ENCODE measurements at regions not wholly inside any gene's neighbourhood (a gene's known extent, or its start where the extent isn't known, plus 50 kb on each side); places are given as distances from the start of the nearest gene placed in this dataset.

- no peak overlapping the region for H3K4me2 ChIP-seq (ENCODE audit: low read length)
- no peaks in the 10 kb centered on the region for H3K27me3 ChIP-seq (ENCODE audit: control insufficient read depth, insufficient read depth, low read length)
- no peaks in the 10 kb centered on the region for H3K4me1 ChIP-seq
- no peak overlapping the region for H2AFZ ChIP-seq
- no peaks in the 10 kb centered on the region for H3K79me2 ChIP-seq
- no peaks in the 10 kb centered on the region for H3K9me3 ChIP-seq (ENCODE audit: control insufficient read depth, low read length)
- H3K27ac ChIP-seq, result no peak overlapping the region
- H3K36me3 ChIP-seq (ENCODE audit: control insufficient read depth, insufficient read depth, low read length), result no peaks in the 10 kb centered on the region
- H3K9ac ChIP-seq, result no peak overlapping the region
- no peak overlapping the region for H3K4me3 ChIP-seq (ENCODE audit: low read depth, low read length)
- no peak for TF ChIP-seq CTCF (IDR thresholded peaks at IDR 0.05)
These were observed 81.7 kb upstream of the FOXP4 start for GRCh38 chr6:41464481-41464880.

GRCh38 chr6:41466437-41466990 is 79.7 kb upstream of the FOXP4 start:
- Histone ChIP-seq H3K4me2 (ENCODE audit: low read length) (no peak overlapping the region), H3K9me3 (ENCODE audit: control insufficient read depth, low read length) (no peaks in the 10 kb centered on the region), H3K79me2 (no peaks in the 10 kb centered on the region), H3K9ac (no peak overlapping the region), H3K4me1 (no peaks in the 10 kb centered on the region), H2AFZ (no peak overlapping the region), H3K27me3 (ENCODE audit: control insufficient read depth, insufficient read depth, low read length) (no peaks in the 10 kb centered on the region), H3K27ac (no peak overlapping the region), H3K36me3 (ENCODE audit: control insufficient read depth, insufficient read depth, low read length) (no peaks in the 10 kb centered on the region), H3K4me3 (ENCODE audit: low read depth, low read length) (no peak overlapping the region)
- no peak for TF ChIP-seq CTCF (IDR thresholded peaks at IDR 0.05)

GRCh38 chr6:41467061-41467460 is 79.1 kb upstream of the FOXP4 start:
- H3K4me2 ChIP-seq (ENCODE audit: low read length), result no peak overlapping the region
- no peaks in the 10 kb centered on the region for H3K79me2 ChIP-seq
- no peak for TF ChIP-seq CTCF (IDR thresholded peaks at IDR 0.05)
- H3K9ac ChIP-seq, result no peak overlapping the region
- no peak overlapping the region for H2AFZ ChIP-seq
- no peaks in the 10 kb centered on the region for H3K36me3 ChIP-seq (ENCODE audit: control insufficient read depth, insufficient read depth, low read length)
- H3K4me3 ChIP-seq (ENCODE audit: low read depth, low read length), result no peak overlapping the region
- H3K9me3 ChIP-seq (ENCODE audit: control insufficient read depth, low read length), result no peaks in the 10 kb centered on the region
- no peaks in the 10 kb centered on the region for H3K27me3 ChIP-seq (ENCODE audit: control insufficient read depth, insufficient read depth, low read length)
- no peaks in the 10 kb centered on the region for H3K4me1 ChIP-seq
- H3K27ac ChIP-seq, result no peak overlapping the region

- Histone ChIP-seq H3K9me3 (ENCODE audit: control insufficient read depth, low read length) (no peaks in the 10 kb centered on the region), H3K4me3 (ENCODE audit: low read depth, low read length) (no peak overlapping the region), H2AFZ (no peak overlapping the region), H3K79me2 (no peaks in the 10 kb centered on the region), H3K4me1 (no peaks in the 10 kb centered on the region), H3K27ac (no peak overlapping the region), H3K27me3 (ENCODE audit: control insufficient read depth, insufficient read depth, low read length) (no peaks in the 10 kb centered on the region), H3K4me2 (ENCODE audit: low read length) (no peak overlapping the region), H3K9ac (no peak overlapping the region), H3K36me3 (ENCODE audit: control insufficient read depth, insufficient read depth, low read length) (no peaks in the 10 kb centered on the region)
- no peak for TF ChIP-seq CTCF (IDR thresholded peaks at IDR 0.05)
These were observed 78.4 kb upstream of the FOXP4 start for GRCh38 chr6:41467627-41468404.
